ENCODE measurements at regions not wholly inside any gene's neighbourhood (a gene's known extent, or its start where the extent isn't known, plus 50 kb on each side); places are given as distances from the start of the nearest gene placed in this dataset.

DNA sequence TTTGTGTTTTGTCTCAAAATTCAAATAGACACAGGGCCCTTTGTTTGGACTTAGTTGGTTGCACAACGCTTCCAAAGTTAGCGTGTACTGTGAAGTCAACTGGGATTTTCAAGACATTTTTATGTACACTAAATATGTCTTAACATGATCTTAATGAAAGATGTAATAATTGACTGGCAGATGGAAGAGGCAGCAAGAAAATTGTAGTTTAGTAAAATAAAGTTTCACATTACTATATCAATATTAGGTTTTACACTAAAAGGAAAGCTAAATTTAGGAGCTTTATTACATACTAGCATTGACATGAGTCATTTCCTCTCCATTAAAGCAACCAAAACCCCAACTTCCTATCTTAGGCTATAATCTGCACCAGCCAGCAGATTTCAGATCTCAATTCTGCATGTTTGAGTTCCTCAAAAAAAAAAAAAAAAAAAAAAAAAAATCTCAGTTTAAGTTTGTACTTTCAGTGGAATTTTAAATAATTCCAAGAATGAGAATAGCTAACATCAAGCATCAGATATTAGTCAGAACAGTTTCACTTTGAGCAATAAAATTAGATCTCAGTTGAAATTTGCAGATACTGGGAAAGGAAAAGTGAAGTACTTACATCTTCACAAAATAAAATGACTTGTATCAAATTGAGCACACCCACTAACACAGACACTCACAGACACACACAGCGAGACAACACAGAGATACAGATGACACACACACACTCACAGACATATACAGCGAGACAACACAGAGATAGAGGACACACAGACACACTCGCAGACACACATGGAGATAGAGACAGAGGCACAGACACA lies 346.6 kb upstream of the KLF6 start:
- TF ChIP-seq, protein P1, sequence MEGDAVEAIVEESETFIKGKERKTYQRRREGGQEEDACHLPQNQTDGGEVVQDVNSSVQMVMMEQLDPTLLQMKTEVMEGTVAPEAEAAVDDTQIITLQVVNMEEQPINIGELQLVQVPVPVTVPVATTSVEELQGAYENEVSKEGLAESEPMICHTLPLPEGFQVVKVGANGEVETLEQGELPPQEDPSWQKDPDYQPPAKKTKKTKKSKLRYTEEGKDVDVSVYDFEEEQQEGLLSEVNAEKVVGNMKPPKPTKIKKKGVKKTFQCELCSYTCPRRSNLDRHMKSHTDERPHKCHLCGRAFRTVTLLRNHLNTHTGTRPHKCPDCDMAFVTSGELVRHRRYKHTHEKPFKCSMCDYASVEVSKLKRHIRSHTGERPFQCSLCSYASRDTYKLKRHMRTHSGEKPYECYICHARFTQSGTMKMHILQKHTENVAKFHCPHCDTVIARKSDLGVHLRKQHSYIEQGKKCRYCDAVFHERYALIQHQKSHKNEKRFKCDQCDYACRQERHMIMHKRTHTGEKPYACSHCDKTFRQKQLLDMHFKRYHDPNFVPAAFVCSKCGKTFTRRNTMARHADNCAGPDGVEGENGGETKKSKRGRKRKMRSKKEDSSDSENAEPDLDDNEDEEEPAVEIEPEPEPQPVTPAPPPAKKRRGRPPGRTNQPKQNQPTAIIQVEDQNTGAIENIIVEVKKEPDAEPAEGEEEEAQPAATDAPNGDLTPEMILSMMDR (IDR thresholded peaks at IDR 0.05; ENCODE audit: insufficient read depth, low read length, poor library complexity, severe bottlenecking): no peak
- no peak for TF ChIP-seq EZH2phosphoT487 (conservative IDR thresholded peaks at IDR 0.05; ENCODE audit: low read length)
